Muscle layer of colon (tissue), 2 donors: ENCODE measurements at regions not wholly inside any gene's neighbourhood (a gene's known extent, or its start where the extent isn't known, plus 50 kb on each side); places are given as distances from the start of the nearest gene placed in this dataset.

Experiments
- H3K27ac ChIP-seq: one replicate; pipeline ENCODE4 v1.7.0; 2013; ENCODE audit warnings: low read depth, mild to moderate bottlenecking, low read length, moderate library complexity
- H3K27me3 ChIP-seq, 2 donors: one replicate each; pipeline ENCODE4 v1.7.0; 2013; ENCODE audit warnings: low read length in 2 of 2, mild to moderate bottlenecking in 2 of 2; ENCODE audit not compliant: insufficient read depth in 2 of 2, control insufficient read depth in 1 of 2
- H3K36me3 ChIP-seq: one replicate; pipeline ENCODE4 v1.7.0; 2013; ENCODE audit warnings: mild to moderate bottlenecking, low read length; ENCODE audit not compliant: insufficient read depth
- H3K4me1 ChIP-seq: one replicate; pipeline ENCODE4 v1.7.0; 2013; ENCODE audit warnings: mild to moderate bottlenecking, low read length; ENCODE audit not compliant: insufficient read depth
- H3K4me3 ChIP-seq, 2 donors: one replicate each; pipeline ENCODE4 v1.7.0; 2013; ENCODE audit warnings: low read length in 2 of 2, low read depth in 1 of 2, mild to moderate bottlenecking in 1 of 2, moderate library complexity in 1 of 2
- H3K9ac ChIP-seq: one replicate; pipeline ENCODE4 v1.7.0; 2013; ENCODE audit warnings: low read length
- H3K9me3 ChIP-seq: one replicate; pipeline ENCODE4 v1.7.0; 2013; ENCODE audit warnings: mild to moderate bottlenecking, low read length
- donor health status: abdominal sarcoma.
- donor health status: Adenocarcinoma of cecum.

- no peak overlapping the region for H3K27ac ChIP-seq
- H3K4me3 ChIP-seq, result no peak overlapping the region
- H3K27me3 ChIP-seq, result no peaks in the 10 kb centered on the region
- H3K4me1 ChIP-seq, result no peaks in the 10 kb centered on the region
- H3K36me3 ChIP-seq, result no peaks in the 10 kb centered on the region
- H3K9ac ChIP-seq, result no peak overlapping the region
- no peaks in the 10 kb centered on the region for H3K9me3 ChIP-seq
Measured at GRCh38 chr16:9381905-9382304, 290.5 kb downstream of the HAPSTR1 start.

- H3K9me3 ChIP-seq, result peaks cover 5% of the 10 kb centered on the region
Measured at GRCh38 chr16:9383281-9383680, 291.8 kb downstream of the HAPSTR1 start.

GRCh38 chr16:9384141-9384540 lies 292.7 kb downstream of the HAPSTR1 start:
- Histone ChIP-seq H3K4me1 (no peaks in the 10 kb centered on the region), H3K36me3 (no peaks in the 10 kb centered on the region), H3K27ac (no peak overlapping the region), H3K4me3 (no peak overlapping the region), H3K9me3 (peaks cover 5% of the 10 kb centered on the region), H3K9ac (no peak overlapping the region), H3K27me3 (no peaks in the 10 kb centered on the region)

More at GRCh38 chr16:9383281-9383680, 291.8 kb downstream of the HAPSTR1 start:
- Histone ChIP-seq H3K36me3 (no peaks in the 10 kb centered on the region), H3K9ac (no peak overlapping the region), H3K4me1 (no peaks in the 10 kb centered on the region), H3K27ac (no peak overlapping the region), H3K4me3 (no peak overlapping the region), H3K27me3 (no peaks in the 10 kb centered on the region)

- no peak overlapping the region for H3K9ac ChIP-seq
- no peaks in the 10 kb centered on the region for H3K4me1 ChIP-seq
- peaks cover 5% of the 10 kb centered on the region for H3K9me3 ChIP-seq
- H3K27ac ChIP-seq, result no peak overlapping the region
- H3K36me3 ChIP-seq, result no peaks in the 10 kb centered on the region
- H3K4me3 ChIP-seq, result no peak overlapping the region
- no peaks in the 10 kb centered on the region for H3K27me3 ChIP-seq
Measured at GRCh38 chr16:9389543-9390207, 298.2 kb downstream of the HAPSTR1 start.

- H3K9me3 ChIP-seq, result peaks cover 2% of the 10 kb centered on the region
- H3K4me1 ChIP-seq, result no peaks in the 10 kb centered on the region
- H3K27me3 ChIP-seq, result no peaks in the 10 kb centered on the region
- no peak overlapping the region for H3K4me3 ChIP-seq
- no peaks in the 10 kb centered on the region for H3K36me3 ChIP-seq
- no peak overlapping the region for H3K27ac ChIP-seq
- no peak overlapping the region for H3K9ac ChIP-seq
Measured at GRCh38 chr16:9392956-9393355, 301.5 kb downstream of the HAPSTR1 start.

- H3K4me3 ChIP-seq, result no peak overlapping the region
- H3K4me1 ChIP-seq, result no peaks in the 10 kb centered on the region
- no peak overlapping the region for H3K9ac ChIP-seq
- H3K27ac ChIP-seq, result no peak overlapping the region
- H3K36me3 ChIP-seq, result no peaks in the 10 kb centered on the region
- H3K9me3 ChIP-seq, result no peaks in the 10 kb centered on the region
- H3K27me3 ChIP-seq, result no peaks in the 10 kb centered on the region
Measured at GRCh38 chr16:9393591-9393990, 302.1 kb downstream of the HAPSTR1 start.

GRCh38 chr16:9395958-9396359 lies 304.5 kb downstream of the HAPSTR1 start:
- H3K27ac ChIP-seq, result no peak overlapping the region
- no peaks in the 10 kb centered on the region for H3K36me3 ChIP-seq
- H3K27me3 ChIP-seq, result no peaks in the 10 kb centered on the region
- no peak overlapping the region for H3K4me3 ChIP-seq
- no peaks in the 10 kb centered on the region for H3K9me3 ChIP-seq
- H3K9ac ChIP-seq, result no peak overlapping the region
- no peaks in the 10 kb centered on the region for H3K4me1 ChIP-seq

GRCh38 chr16:9399573-9399972 lies 308.1 kb downstream of the HAPSTR1 start:
- Histone ChIP-seq H3K4me1 (no peaks in the 10 kb centered on the region), H3K9ac (no peak overlapping the region), H3K36me3 (no peaks in the 10 kb centered on the region), H3K27ac (no peak overlapping the region), H3K27me3 (no peaks in the 10 kb centered on the region), H3K9me3 (no peaks in the 10 kb centered on the region), H3K4me3 (no peak overlapping the region)

GRCh38 chr16:9401173-9401572 lies 309.7 kb downstream of the HAPSTR1 start:
- Histone ChIP-seq H3K4me1 (no peaks in the 10 kb centered on the region), H3K4me3 (no peak overlapping the region), H3K27me3 (no peaks in the 10 kb centered on the region), H3K9ac (no peak overlapping the region), H3K9me3 (no peaks in the 10 kb centered on the region), H3K36me3 (no peaks in the 10 kb centered on the region), H3K27ac (no peak overlapping the region)

- no peaks in the 10 kb centered on the region for H3K4me1 ChIP-seq
- no peaks in the 10 kb centered on the region for H3K36me3 ChIP-seq
- no peak overlapping the region for H3K9ac ChIP-seq
- H3K4me3 ChIP-seq, result no peak overlapping the region
- H3K9me3 ChIP-seq, result no peaks in the 10 kb centered on the region
- no peaks in the 10 kb centered on the region for H3K27me3 ChIP-seq
- H3K27ac ChIP-seq, result no peak overlapping the region
Measured at GRCh38 chr16:9402293-9402860, 310.9 kb downstream of the HAPSTR1 start.

GRCh38 chr16:9404811-9405210 lies 313.4 kb downstream of the HAPSTR1 start:
- Histone ChIP-seq H3K9ac (no peak overlapping the region), H3K27ac (no peak overlapping the region), H3K27me3 (no peaks in the 10 kb centered on the region), H3K9me3 (no peaks in the 10 kb centered on the region), H3K36me3 (no peaks in the 10 kb centered on the region), H3K4me3 (no peak overlapping the region), H3K4me1 (peaks cover 8% of the 10 kb centered on the region)
